GM23338 (cell line): ENCODE measurements at regions not wholly inside any gene's neighbourhood (a gene's known extent, or its start where the extent isn't known, plus 50 kb on each side); places are given as distances from the start of the nearest gene placed in this dataset.

Source experiments
- ATAC-seq: fragments of 200-7000 bp; cut with Tn5 transposase; 3 replicates; pipeline ENCODE4 v1.9.1; 2020
- DNase-seq: peaks from one replicate; pipeline ENCODE4 v3.0.0-alpha.2; 2015; ENCODE audit warnings: low spot score
- H2AFZ ChIP-seq: fragments of 200-600 bp; sonication (generic); 2 replicates; pipeline ENCODE4 v1.8.0; 2016; ENCODE audit warnings: antibody characterized with exemption, mild to moderate bottlenecking, moderate library complexity
- H3F3A ChIP-seq: fragments of 200-600 bp; sonication (generic); replicated peaks from 2 replicates; pipeline ENCODE4 v1.8.0; 2017; ENCODE audit warnings: antibody characterized with exemption, mixed run types, low read depth
- H3K27ac ChIP-seq: fragments of 200-600 bp; sonication (generic); 2 replicates; pipeline ENCODE4 v1.6.1; 2016; ENCODE audit warnings: low read depth
- H3K27me3 ChIP-seq: fragments of 200-600 bp; sonication (generic); 2 replicates; pipeline ENCODE4 v1.8.0; 2016; ENCODE audit warnings: mild to moderate bottlenecking, mixed run types, moderate library complexity; ENCODE audit not compliant: insufficient read depth
- H3K36me3 ChIP-seq: fragments of 200-600 bp; sonication (generic); 2 replicates; pipeline ENCODE4 v1.8.0; 2016; ENCODE audit warnings: mild to moderate bottlenecking; ENCODE audit not compliant: insufficient read depth
- H3K4me1 ChIP-seq: fragments of 200-600 bp; sonication (generic); 2 replicates; pipeline ENCODE4 v1.8.0; 2016; ENCODE audit warnings: mild to moderate bottlenecking, moderate library complexity; ENCODE audit not compliant: insufficient read depth
- H3K4me2 ChIP-seq: fragments of 200-600 bp; sonication (generic); 2 replicates; pipeline ENCODE4 v1.7.1; 2017; ENCODE audit warnings: mixed run types
- H3K4me3 ChIP-seq: fragments of 200-600 bp; sonication (generic); 2 replicates; pipeline ENCODE4 v1.6.1; 2016; ENCODE audit warnings: mixed run types
- H3K79me2 ChIP-seq: fragments of 200-600 bp; sonication (generic); replicated peaks from 2 replicates; pipeline ENCODE4 v1.8.0; 2017; ENCODE audit warnings: mild to moderate bottlenecking; ENCODE audit not compliant: insufficient read depth
- H3K9me2 ChIP-seq: fragments of 200-600 bp; sonication (generic); 2 replicates; pipeline ENCODE4 v1.8.0; 2017; ENCODE audit not compliant: insufficient read depth
- H4K20me1 ChIP-seq: fragments of 200-600 bp; sonication (generic); replicated peaks from 2 replicates; pipeline ENCODE4 v1.8.0; 2017; ENCODE audit warnings: mild to moderate bottlenecking; ENCODE audit not compliant: insufficient read depth
- H3K27ac Mint-ChIP-seq: 2 replicates; pipeline ENCODE4 v1.8.0; 2020; ENCODE audit warnings: inconsistent platforms, mild to moderate bottlenecking, moderate library complexity, mixed read lengths
- H3K27me3 Mint-ChIP-seq: 3 replicates; pipeline ENCODE4 v1.8.0; 2022; ENCODE audit warnings: low read depth, mild to moderate bottlenecking, moderate library complexity, mixed read lengths, inconsistent platforms; ENCODE audit not compliant: insufficient read depth, poor library complexity
- H3K36me3 Mint-ChIP-seq: 3 replicates; pipeline ENCODE4 v1.8.0; 2021; ENCODE audit warnings: low read depth, mild to moderate bottlenecking, inconsistent platforms, moderate library complexity, mixed read lengths
- H3K4me1 Mint-ChIP-seq: 3 replicates; pipeline ENCODE4 v1.8.0; 2020; ENCODE audit warnings: mild to moderate bottlenecking, inconsistent platforms, mixed read lengths
- H3K4me3 Mint-ChIP-seq: 3 replicates; pipeline ENCODE4 v1.8.0; 2021; ENCODE audit warnings: moderate library complexity, mild to moderate bottlenecking, inconsistent platforms, mixed read lengths
- H3K9me3 Mint-ChIP-seq: 3 replicates; pipeline ENCODE4 v1.8.0; 2020; ENCODE audit warnings: moderate library complexity, mild to moderate bottlenecking, inconsistent platforms, mixed read lengths
- CREB1 ChIP-seq: fragments of 250-450 bp; sonication (Bioruptor Pico); IDR thresholded peaks from 2 replicates; pipeline ENCODE4 v1.5.0; 2020; ENCODE audit warnings: low read depth, mild to moderate bottlenecking, moderate library complexity
- ETS1 ChIP-seq: IDR thresholded peaks from 2 replicates; pipeline ENCODE4 v1.6.1; 2016; ENCODE audit warnings: antibody characterized with exemption
- EZH2 ChIP-seq: fragments of 200-600 bp; sonication (generic); IDR thresholded peaks from one replicate; pipeline ENCODE4 v1.8.0; 2017; ENCODE audit warnings: antibody characterized with exemption, mild to moderate bottlenecking, low read depth; ENCODE audit not compliant: unreplicated experiment
- EZH2phosphoT487 ChIP-seq: fragments of 200-600 bp; sonication (generic); IDR thresholded peaks from one replicate; pipeline ENCODE4 v1.8.1; 2018; ENCODE audit warnings: antibody characterized with exemption; ENCODE audit not compliant: unreplicated experiment
- JUNB ChIP-seq: IDR thresholded peaks from one replicate; pipeline ENCODE4 v1.6.1; 2016; ENCODE audit warnings: antibody characterized with exemption; ENCODE audit not compliant: unreplicated experiment
- NANOG ChIP-seq: IDR thresholded peaks from 2 replicates; pipeline ENCODE4 v1.6.1; 2016; ENCODE audit warnings: antibody characterized with exemption, borderline replicate concordance
- POLR2AphosphoS5 ChIP-seq: IDR thresholded peaks from 2 replicates; pipeline ENCODE4 v1.6.1; 2016; ENCODE audit warnings: antibody characterized with exemption, low read depth
- REST ChIP-seq: IDR thresholded peaks from one replicate; pipeline ENCODE4 v1.6.1; 2018; ENCODE audit warnings: antibody characterized with exemption; ENCODE audit not compliant: unreplicated experiment
- STAT1 ChIP-seq: IDR thresholded peaks from one replicate; pipeline ENCODE4 v1.6.1; 2016; ENCODE audit warnings: antibody characterized with exemption; ENCODE audit not compliant: unreplicated experiment
- ZNF114 ChIP-seq: fragments of 250-450 bp; sonication (Bioruptor Pico); IDR thresholded peaks from 2 replicates; pipeline ENCODE4 v1.5.0; 2020; ENCODE audit warnings: mild to moderate bottlenecking, moderate library complexity
- ZNF331 ChIP-seq: fragments of 250-450 bp; sonication (Bioruptor Pico); IDR thresholded peaks from 2 replicates; pipeline ENCODE4 v1.5.0; 2020; ENCODE audit warnings: low read depth, mild to moderate bottlenecking, moderate library complexity
- TF ChIP-seq, protein P1 (sequence below): fragments of 250-450 bp; sonication (Bioruptor Pico); IDR thresholded peaks from 2 replicates; pipeline ENCODE4 v1.5.0; 2020; ENCODE audit warnings: mild to moderate bottlenecking, moderate library complexity
- TF ChIP-seq, protein P2 (sequence below), 2 experiments: fragments of 200-600 bp in 1 of 2; sonication (generic) in 1 of 2; conservative IDR thresholded peaks; 2 replicates each; pipeline versions ENCODE4 v1.5.1 to v1.6.1; 2016 to 2017; ENCODE audit warnings: antibody characterized with exemption in 2 of 2, low read depth in 2 of 2, mild to moderate bottlenecking in 2 of 2, moderate library complexity in 1 of 2

GRCh38 chr3:81416812-81417211 is 344.6 kb downstream of the GBE1 start:
- TF ChIP-seq EZH2: no peak
- TF ChIP-seq JUNB: no peak
- TF ChIP-seq ZNF331 (CRISPR knock-in tag): no peak
- no peak for TF ChIP-seq EZH2phosphoT487
- TF ChIP-seq ZNF114 (CRISPR knock-in tag): no peak
- TF ChIP-seq POLR2AphosphoS5: no peak
- TF ChIP-seq ETS1: no peak
- TF ChIP-seq NANOG: no peak
- TF ChIP-seq, protein P1, sequence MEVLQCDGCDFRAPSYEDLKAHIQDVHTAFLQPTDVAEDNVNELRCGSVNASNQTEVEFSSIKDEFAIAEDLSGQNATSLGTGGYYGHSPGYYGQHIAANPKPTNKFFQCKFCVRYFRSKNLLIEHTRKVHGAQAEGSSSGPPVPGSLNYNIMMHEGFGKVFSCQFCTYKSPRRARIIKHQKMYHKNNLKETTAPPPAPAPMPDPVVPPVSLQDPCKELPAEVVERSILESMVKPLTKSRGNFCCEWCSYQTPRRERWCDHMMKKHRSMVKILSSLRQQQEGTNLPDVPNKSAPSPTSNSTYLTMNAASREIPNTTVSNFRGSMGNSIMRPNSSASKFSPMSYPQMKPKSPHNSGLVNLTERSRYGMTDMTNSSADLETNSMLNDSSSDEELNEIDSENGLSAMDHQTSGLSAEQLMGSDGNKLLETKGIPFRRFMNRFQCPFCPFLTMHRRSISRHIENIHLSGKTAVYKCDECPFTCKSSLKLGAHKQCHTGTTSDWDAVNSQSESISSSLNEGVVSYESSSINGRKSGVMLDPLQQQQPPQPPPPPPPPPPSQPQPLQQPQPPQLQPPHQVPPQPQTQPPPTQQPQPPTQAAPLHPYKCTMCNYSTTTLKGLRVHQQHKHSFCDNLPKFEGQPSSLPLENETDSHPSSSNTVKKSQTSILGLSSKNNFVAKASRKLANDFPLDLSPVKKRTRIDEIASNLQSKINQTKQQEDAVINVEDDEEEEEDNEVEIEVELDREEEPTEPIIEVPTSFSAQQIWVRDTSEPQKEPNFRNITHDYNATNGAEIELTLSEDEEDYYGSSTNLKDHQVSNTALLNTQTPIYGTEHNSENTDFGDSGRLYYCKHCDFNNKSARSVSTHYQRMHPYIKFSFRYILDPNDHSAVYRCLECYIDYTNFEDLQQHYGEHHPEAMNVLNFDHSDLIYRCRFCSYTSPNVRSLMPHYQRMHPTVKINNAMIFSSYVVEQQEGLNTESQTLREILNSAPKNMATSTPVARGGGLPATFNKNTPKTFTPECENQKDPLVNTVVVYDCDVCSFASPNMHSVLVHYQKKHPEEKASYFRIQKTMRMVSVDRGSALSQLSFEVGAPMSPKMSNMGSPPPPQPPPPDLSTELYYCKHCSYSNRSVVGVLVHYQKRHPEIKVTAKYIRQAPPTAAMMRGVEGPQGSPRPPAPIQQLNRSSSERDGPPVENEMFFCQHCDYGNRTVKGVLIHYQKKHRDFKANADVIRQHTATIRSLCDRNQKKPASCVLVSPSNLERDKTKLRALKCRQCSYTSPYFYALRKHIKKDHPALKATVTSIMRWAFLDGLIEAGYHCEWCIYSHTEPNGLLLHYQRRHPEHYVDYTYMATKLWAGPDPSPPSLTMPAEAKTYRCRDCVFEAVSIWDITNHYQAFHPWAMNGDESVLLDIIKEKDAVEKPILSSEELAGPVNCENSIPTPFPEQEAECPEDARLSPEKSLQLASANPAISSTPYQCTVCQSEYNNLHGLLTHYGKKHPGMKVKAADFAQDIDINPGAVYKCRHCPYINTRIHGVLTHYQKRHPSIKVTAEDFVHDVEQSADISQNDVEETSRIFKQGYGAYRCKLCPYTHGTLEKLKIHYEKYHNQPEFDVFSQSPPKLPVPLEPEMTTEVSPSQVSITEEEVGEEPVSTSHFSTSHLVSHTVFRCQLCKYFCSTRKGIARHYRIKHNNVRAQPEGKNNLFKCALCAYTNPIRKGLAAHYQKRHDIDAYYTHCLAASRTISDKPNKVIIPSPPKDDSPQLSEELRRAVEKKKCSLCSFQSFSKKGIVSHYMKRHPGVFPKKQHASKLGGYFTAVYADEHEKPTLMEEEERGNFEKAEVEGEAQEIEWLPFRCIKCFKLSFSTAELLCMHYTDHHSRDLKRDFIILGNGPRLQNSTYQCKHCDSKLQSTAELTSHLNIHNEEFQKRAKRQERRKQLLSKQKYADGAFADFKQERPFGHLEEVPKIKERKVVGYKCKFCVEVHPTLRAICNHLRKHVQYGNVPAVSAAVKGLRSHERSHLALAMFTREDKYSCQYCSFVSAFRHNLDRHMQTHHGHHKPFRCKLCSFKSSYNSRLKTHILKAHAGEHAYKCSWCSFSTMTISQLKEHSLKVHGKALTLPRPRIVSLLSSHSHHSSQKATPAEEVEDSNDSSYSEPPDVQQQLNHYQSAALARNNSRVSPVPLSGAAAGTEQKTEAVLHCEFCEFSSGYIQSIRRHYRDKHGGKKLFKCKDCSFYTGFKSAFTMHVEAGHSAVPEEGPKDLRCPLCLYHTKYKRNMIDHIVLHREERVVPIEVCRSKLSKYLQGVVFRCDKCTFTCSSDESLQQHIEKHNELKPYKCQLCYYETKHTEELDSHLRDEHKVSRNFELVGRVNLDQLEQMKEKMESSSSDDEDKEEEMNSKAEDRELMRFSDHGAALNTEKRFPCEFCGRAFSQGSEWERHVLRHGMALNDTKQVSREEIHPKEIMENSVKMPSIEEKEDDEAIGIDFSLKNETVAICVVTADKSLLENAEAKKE (CRISPR knock-in tag): no peak
- no peak for TF ChIP-seq CREB1 (CRISPR knock-in tag)
- TF ChIP-seq, protein P2, sequence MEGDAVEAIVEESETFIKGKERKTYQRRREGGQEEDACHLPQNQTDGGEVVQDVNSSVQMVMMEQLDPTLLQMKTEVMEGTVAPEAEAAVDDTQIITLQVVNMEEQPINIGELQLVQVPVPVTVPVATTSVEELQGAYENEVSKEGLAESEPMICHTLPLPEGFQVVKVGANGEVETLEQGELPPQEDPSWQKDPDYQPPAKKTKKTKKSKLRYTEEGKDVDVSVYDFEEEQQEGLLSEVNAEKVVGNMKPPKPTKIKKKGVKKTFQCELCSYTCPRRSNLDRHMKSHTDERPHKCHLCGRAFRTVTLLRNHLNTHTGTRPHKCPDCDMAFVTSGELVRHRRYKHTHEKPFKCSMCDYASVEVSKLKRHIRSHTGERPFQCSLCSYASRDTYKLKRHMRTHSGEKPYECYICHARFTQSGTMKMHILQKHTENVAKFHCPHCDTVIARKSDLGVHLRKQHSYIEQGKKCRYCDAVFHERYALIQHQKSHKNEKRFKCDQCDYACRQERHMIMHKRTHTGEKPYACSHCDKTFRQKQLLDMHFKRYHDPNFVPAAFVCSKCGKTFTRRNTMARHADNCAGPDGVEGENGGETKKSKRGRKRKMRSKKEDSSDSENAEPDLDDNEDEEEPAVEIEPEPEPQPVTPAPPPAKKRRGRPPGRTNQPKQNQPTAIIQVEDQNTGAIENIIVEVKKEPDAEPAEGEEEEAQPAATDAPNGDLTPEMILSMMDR (conservative IDR thresholded peaks at IDR 0.05; ENCODE audit: low read depth in 2 of 2): no peak
- no peak for TF ChIP-seq REST
- TF ChIP-seq STAT1: no peak
- H3K4me2 ChIP-seq: no peak overlapping the region
- no peaks in the 10 kb centered on the region for H3K79me2 ChIP-seq
- H3K27ac ChIP-seq: no peak overlapping the region
- Mint-ChIP-seq H3K36me3 (no peaks in the 10 kb centered on the region), H3K27me3 (no peaks in the 10 kb centered on the region), H3K27ac (no peak overlapping the region), H3K4me3 (no peak overlapping the region), H3K9me3 (no peaks in the 10 kb centered on the region), H3K4me1 (peaks cover 3% of the 10 kb centered on the region; the same call in 1 of the 3 replicates)
- no peaks in the 10 kb centered on the region for H3K36me3 ChIP-seq
- no peaks in the 10 kb centered on the region for H3K4me1 ChIP-seq
- H3K27me3 ChIP-seq: no peaks in the 10 kb centered on the region
- no peaks in the 10 kb centered on the region for H4K20me1 ChIP-seq
- DNase-seq: no peak
- no peaks in the 10 kb centered on the region for H3K9me2 ChIP-seq
- no peak overlapping the region for H2AFZ ChIP-seq
- H3F3A ChIP-seq: no peaks in the 10 kb centered on the region
- H3K4me3 ChIP-seq: no peak overlapping the region
- ATAC-seq: no peak
